ENCODE measurements at regions not wholly inside any gene's neighbourhood (a gene's known extent, or its start where the extent isn't known, plus 50 kb on each side); places are given as distances from the start of the nearest gene placed in this dataset.

DNA sequence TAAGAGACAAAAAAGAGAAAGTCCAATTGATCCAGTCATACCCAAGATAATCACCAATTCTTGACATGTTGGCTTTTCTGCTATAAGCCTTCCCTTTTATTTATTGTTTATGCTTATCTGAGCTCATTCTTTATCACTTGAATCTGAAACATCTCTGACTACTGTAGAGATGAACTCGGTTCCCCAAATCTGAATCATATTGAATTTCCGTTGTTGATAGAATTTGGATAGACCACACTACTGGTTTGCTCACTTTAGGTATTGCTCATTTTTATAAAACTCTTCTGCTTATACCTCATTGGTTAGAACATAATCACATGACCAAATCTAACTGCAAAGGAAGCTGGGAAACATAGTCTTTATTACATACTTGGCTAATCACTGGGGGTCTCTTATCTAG, 236.9 kb downstream of the TRIB2 start:
- H3K27ac Mint-ChIP-seq: no peak overlapping the region
- intact Hi-C loops (cut with DNase I, micrococcal nuclease): loop anchor here in 1 of 2 experiments (5.0 kb wide), 1 partner anchor 1121 kb away; no protein-coding TSS in a partner anchor
- DNase-seq (no peak), ATAC-seq (peak; percentile 10)
- no peak overlapping the region for H3K4me3 Mint-ChIP-seq
- ChIA-PET POLR2A (no interaction called here), CTCF (interaction anchor here (0.7 to 1.0 kb wide), 5 partner anchors 14 to 54 kb away, joined by 3 to 4 read pairs (median 3); no protein-coding TSS in a partner anchor)
- no peaks in the 10 kb centered on the region for H3K36me3 Mint-ChIP-seq (ENCODE audit: low read depth)
- peaks cover 11% of the 10 kb centered on the region for H3K27me3 Mint-ChIP-seq
- peaks cover 10% of the 10 kb centered on the region for H3K4me1 Mint-ChIP-seq
- H3K9me3 Mint-ChIP-seq (ENCODE audit: low read depth): no peaks in the 10 kb centered on the region

DNA sequence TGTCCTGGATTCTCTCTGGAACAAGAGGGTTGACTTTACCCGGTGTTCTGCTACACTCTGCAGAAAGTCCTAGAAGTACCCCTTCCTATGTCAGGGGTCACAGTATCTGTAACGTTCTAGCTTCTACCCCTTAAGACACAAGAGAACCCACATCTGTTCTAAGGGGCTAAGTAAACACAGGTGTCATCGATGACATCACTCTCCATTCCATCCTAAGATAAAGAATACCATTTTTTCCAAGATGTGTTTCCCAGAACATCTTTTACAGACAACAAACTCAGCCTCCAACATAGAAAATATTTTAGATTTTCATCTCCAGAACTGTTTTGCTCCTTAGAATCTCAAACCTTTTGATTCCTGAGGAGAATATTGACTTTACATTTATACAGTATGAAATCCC, 239.1 kb downstream of the TRIB2 start:
- CTCF ChIA-PET: interaction anchor here (0.7 kb wide), 1 partner anchor 11 kb away, joined by 5 read pairs; no protein-coding TSS in a partner anchor

DNA sequence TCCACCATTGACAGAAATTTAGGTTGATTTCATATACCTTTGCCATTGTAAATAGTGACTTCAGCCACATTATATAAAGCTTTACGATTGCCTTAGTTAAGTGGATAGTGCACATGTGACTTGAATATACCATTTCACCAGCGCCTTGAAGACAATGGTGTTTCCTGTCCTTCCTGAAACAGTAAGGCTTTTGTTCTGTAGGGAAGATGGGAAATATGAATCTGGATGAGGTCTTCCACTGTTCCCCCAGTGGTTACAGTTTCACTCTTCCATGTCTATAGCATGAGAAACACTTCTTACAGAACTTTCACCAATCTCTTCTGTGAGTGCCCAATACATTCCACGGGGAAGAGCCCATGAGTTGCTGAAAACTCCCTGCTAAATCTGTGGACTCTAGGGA, 240.5 kb downstream of the TRIB2 start:
- H3K27ac Mint-ChIP-seq: no peak overlapping the region
- ChIA-PET POLR2A (no interaction called here), CTCF (no interaction called here)
- DNase-seq: no peak
- intact Hi-C loops (cut with DNase I, micrococcal nuclease): no loop called here
- ATAC-seq: no peak
- H3K4me3 Mint-ChIP-seq: no peak overlapping the region
- no peaks in the 10 kb centered on the region for H3K36me3 Mint-ChIP-seq (ENCODE audit: low read depth)
- H3K9me3 Mint-ChIP-seq (ENCODE audit: low read depth): peaks cover 5% of the 10 kb centered on the region
- peaks cover 15% of the 10 kb centered on the region for H3K27me3 Mint-ChIP-seq
- no peaks in the 10 kb centered on the region for H3K4me1 Mint-ChIP-seq

More for the DNA sequence above, 239.1 kb downstream of the TRIB2 start:
- H3K27ac Mint-ChIP-seq: no peak overlapping the region
- H3K27me3 Mint-ChIP-seq: peaks cover 17% of the 10 kb centered on the region
- peaks cover 5% of the 10 kb centered on the region for H3K9me3 Mint-ChIP-seq (ENCODE audit: low read depth)
- POLR2A ChIA-PET: no interaction called here
- H3K4me3 Mint-ChIP-seq: no peak overlapping the region
- no peak for DNase-seq
- H3K4me1 Mint-ChIP-seq: peaks cover 2% of the 10 kb centered on the region
- no peaks in the 10 kb centered on the region for H3K36me3 Mint-ChIP-seq (ENCODE audit: low read depth)
- ATAC-seq: no peak
- intact Hi-C loops (cut with DNase I, micrococcal nuclease): no loop called here

DNA sequence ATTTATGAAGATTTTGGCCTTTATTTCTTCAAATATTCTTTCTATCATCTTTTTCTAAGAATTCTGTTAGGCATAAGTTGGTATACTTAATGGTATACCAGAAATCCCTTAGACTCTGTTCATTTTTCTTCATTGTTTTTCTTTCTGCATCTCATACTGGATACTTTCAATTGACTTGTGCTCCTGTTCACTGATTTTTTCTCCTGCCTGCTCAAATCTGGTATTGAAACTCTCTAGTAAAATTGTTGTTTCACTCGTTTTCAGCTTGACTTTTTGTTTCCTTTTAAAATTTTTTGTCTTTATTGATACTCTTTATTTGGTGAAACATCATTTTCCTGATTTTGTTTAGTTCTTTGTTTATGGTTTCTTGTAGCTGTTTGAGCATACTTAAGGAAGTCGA, 243.2 kb downstream of the TRIB2 start:
- intact Hi-C loops (cut with DNase I, micrococcal nuclease): no loop called here
- peaks cover under 1% of the 10 kb centered on the region for H3K4me1 Mint-ChIP-seq
- no peak overlapping the region for H3K4me3 Mint-ChIP-seq
- ChIA-PET CTCF (interaction anchor here (0.7 kb wide), 1 partner anchor 1038 kb away, joined by 3 read pairs; no protein-coding TSS in a partner anchor), POLR2A (no interaction called here)
- no peaks in the 10 kb centered on the region for H3K36me3 Mint-ChIP-seq (ENCODE audit: low read depth)
- peaks cover 5% of the 10 kb centered on the region for H3K9me3 Mint-ChIP-seq (ENCODE audit: low read depth)
- H3K27ac Mint-ChIP-seq: no peak overlapping the region
- H3K27me3 Mint-ChIP-seq: peaks cover 12% of the 10 kb centered on the region
- no peak for ATAC-seq
- DNase-seq: no peak

DNA sequence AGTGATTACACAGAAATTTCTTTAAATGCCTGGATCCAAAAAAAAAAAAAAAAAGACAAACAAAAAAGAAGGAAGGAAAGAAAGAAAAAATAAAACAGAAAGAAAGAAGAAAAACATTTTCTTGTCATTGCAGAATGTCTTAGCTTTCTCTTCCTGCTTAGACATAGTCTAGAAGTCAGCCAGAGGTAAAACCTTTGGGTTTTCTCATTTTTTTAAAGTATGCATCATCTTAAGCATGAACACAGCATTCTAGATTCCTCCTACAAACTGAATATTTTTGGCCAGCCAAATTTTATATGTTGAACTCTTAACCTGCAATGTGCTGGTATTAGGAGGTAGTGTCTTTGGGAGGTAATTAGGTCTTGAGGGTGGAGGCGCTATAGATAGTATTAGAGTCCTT, 243.9 kb downstream of the TRIB2 start:
- DNase-seq: no peak
- no peak for ATAC-seq
- no peak overlapping the region for H3K27ac Mint-ChIP-seq
- peaks cover 8% of the 10 kb centered on the region for H3K4me1 Mint-ChIP-seq
- CTCF ChIA-PET: interaction anchor here (0.6 kb wide), 1 partner anchor 46 kb away, joined by 3 read pairs; no protein-coding TSS in a partner anchor
- H3K27me3 Mint-ChIP-seq: peaks cover 12% of the 10 kb centered on the region
- peaks cover 5% of the 10 kb centered on the region for H3K9me3 Mint-ChIP-seq (ENCODE audit: low read depth)
- H3K36me3 Mint-ChIP-seq (ENCODE audit: low read depth): no peaks in the 10 kb centered on the region
- POLR2A ChIA-PET: no interaction called here
- no peak overlapping the region for H3K4me3 Mint-ChIP-seq
- intact Hi-C loops (cut with DNase I, micrococcal nuclease): no loop called here

DNA sequence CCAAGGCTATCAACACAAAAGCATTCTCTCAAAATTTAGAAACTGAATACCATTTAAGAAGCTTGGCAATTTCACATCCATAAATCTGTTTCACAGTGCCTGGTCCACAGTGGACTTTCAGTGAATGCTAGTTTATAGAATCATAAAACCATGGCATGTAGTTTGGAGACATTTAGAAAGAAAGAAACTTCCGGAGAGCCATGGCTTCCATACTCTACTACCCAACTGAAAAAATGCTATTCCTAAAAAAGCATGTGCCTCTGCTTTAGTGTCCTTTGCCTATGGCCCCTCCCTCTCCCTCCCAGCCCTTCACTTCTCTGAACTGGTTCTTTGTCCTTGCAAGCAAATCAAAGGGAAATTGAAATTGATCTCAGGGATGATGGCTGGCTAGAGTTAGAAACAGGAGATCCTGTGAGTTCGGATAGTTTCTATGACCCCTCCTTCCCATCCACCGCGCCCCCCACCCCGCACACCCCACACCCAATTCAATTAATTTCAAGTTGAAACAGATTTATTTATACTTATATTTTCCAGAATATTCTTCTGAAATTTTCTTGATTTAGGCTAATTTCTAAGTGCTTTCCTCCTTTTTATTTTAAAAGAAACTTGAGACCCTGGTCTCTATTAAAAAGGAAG, 248.3 kb downstream of the TRIB2 start:
- POLR2A ChIA-PET: no interaction called here
- ATAC-seq (no peak), DNase-seq (no peak)
- H3K27ac Mint-ChIP-seq: no peak overlapping the region
- peaks cover 13% of the 10 kb centered on the region for H3K27me3 Mint-ChIP-seq
- H3K9me3 Mint-ChIP-seq (ENCODE audit: low read depth): no peaks in the 10 kb centered on the region
- no peak overlapping the region for H3K4me3 Mint-ChIP-seq
- H3K4me1 Mint-ChIP-seq: peaks cover 15% of the 10 kb centered on the region
- intact Hi-C loops (cut with DNase I, micrococcal nuclease): no loop called here
- CTCF ChIA-PET: interaction anchor here (0.5 to 1.1 kb wide), 2 partner anchors 42 to 1100 kb away, joined by 4 read pairs; no protein-coding TSS in a partner anchor
- H3K36me3 Mint-ChIP-seq (ENCODE audit: low read depth): no peaks in the 10 kb centered on the region

DNA sequence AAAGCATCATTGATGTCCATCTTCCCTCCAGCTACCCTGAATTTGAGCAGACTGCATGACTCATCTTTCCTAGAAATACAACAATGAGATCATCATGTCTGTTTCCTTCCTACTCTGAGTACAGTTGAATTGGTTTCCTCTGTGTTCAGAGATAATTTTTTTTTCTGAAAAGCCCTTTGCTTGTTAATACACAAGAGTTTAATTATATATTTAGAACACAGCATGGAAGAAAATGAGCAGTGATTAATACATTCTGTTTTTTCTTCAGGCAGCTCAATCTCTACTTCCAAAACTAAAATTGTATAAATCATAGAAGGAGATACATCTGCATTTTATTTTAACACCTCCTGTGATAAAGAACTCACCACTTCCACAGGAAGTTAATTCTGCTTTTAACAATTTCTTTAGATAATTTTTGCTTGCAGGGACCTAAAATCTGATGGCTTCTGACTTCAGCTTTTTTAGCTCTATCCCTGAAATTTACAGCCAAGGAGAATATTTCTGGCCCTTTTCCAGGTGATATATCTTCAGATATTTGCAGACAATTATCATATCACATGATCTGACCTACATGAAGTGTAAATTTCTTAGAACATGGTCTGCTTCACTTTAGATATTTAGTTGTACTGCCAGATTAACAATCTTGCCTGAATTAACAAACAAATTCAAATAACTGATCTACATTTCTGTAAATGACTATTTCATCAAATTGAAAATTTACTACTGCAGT, 249.0 kb downstream of the TRIB2 start:
- H3K4me3 Mint-ChIP-seq: no peak overlapping the region
- ATAC-seq (peak; percentile 90), DNase-seq (no peak)
- POLR2A ChIA-PET: no interaction called here
- H3K27me3 Mint-ChIP-seq: peaks cover 11% of the 10 kb centered on the region
- H3K9me3 Mint-ChIP-seq (ENCODE audit: low read depth): no peaks in the 10 kb centered on the region
- H3K36me3 Mint-ChIP-seq (ENCODE audit: low read depth): no peaks in the 10 kb centered on the region
- H3K27ac Mint-ChIP-seq: no peak overlapping the region
- CTCF ChIA-PET: interaction anchor here (0.5 to 1.1 kb wide), 2 partner anchors 42 to 1101 kb away, joined by 4 read pairs; no protein-coding TSS in a partner anchor
- peaks cover 15% of the 10 kb centered on the region for H3K4me1 Mint-ChIP-seq
- intact Hi-C loops (cut with DNase I, micrococcal nuclease): no loop called here

DNA sequence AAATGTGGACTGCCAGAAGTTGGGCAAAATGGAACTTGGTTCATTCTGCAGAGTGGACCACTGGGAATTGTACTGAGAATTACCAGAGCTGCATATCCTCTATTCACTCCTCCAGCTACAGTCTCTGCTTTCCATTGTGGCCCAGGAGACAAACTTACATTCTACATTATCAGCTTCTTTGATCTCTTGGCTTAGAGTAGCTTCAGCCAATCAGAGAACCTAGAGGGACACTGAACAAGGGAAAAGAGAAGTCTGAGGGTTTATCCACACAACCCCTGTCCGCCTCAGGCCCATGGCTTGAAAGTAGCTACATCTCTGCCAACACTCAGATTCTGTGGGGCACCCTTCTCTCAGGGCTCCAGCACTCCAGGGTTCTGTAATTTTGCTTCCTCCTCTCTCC, 251.1 kb downstream of the TRIB2 start:
- ChIA-PET POLR2A (no interaction called here), CTCF (interaction anchor here (0.6 to 1.6 kb wide), 7 partner anchors 9 to 1067 kb away, joined by 3 to 6 read pairs (median 3); no protein-coding TSS in a partner anchor)
- no peak overlapping the region for H3K27ac Mint-ChIP-seq
- H3K4me3 Mint-ChIP-seq: no peak overlapping the region
- H3K36me3 Mint-ChIP-seq (ENCODE audit: low read depth): no peaks in the 10 kb centered on the region
- peaks cover 8% of the 10 kb centered on the region for H3K27me3 Mint-ChIP-seq
- peaks cover 15% of the 10 kb centered on the region for H3K4me1 Mint-ChIP-seq
- H3K9me3 Mint-ChIP-seq (ENCODE audit: low read depth): peaks cover 2% of the 10 kb centered on the region
- DNase-seq (no peak), ATAC-seq (no peak)
- intact Hi-C loops (cut with DNase I, micrococcal nuclease): no loop called here

DNA sequence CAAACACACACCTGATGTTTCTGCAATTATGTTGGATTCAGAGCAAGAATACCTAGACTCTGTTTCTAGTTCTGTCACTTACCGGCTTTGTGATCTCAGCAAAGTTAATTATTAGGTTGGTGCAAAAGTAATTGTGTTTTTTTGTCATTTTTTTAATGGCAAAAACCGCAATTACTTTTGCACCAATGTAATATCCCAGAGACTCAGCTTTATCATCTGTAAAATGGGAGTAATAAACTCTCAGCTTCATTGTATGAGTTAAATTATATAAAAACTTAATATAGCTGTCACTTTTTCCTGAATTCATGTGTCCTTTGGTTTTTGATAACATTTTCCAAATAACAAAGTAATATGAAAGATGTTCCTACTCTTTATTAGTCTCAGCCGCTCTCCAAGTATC, 251.7 kb downstream of the TRIB2 start:
- CTCF ChIA-PET: interaction anchor here (0.6 to 1.1 kb wide), 3 partner anchors 12 to 40 kb away, joined by 3 to 4 read pairs (median 3); no protein-coding TSS in a partner anchor
- ATAC-seq (no peak), DNase-seq (no peak)
- POLR2A ChIA-PET: no interaction called here
- Mint-ChIP-seq H3K27me3 (peaks cover 8% of the 10 kb centered on the region), H3K4me3 (no peak overlapping the region), H3K9me3 (ENCODE audit: low read depth) (peaks cover 2% of the 10 kb centered on the region), H3K36me3 (ENCODE audit: low read depth) (no peaks in the 10 kb centered on the region), H3K4me1 (peaks cover 15% of the 10 kb centered on the region), H3K27ac (no peak overlapping the region)
- intact Hi-C loops (cut with DNase I, micrococcal nuclease): no loop called here

DNA sequence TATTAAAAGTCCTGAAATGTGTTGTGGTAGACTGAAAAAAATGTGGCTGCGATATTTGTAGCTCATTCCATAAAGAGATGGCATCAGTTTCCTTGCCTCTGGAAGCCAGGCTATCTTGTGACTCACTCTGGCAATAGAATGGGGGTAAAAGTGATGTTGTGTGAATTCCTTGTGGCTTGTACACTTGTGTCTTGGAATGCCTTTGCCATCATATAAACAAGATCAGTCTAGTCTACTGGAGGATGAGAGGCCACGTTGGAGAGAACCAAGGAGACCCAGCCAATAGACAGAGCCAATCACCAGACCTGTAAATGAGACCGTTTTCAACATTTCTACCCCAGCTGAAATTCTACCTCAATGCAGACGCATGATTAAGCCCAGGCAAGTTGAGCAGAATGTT, 254.1 kb downstream of the TRIB2 start:
- POLR2A ChIA-PET: no interaction called here
- intact Hi-C loops (cut with DNase I, micrococcal nuclease): no loop called here
- Mint-ChIP-seq H3K4me1 (peaks cover 5% of the 10 kb centered on the region), H3K27ac (no peak overlapping the region), H3K4me3 (no peak overlapping the region), H3K9me3 (ENCODE audit: low read depth) (peaks cover 6% of the 10 kb centered on the region), H3K27me3 (peaks cover 11% of the 10 kb centered on the region), H3K36me3 (ENCODE audit: low read depth) (no peaks in the 10 kb centered on the region)
- no peak for DNase-seq
- CTCF ChIA-PET: interaction anchor here (1.3 kb wide), 1 partner anchor 13 kb away, joined by 4 read pairs; no protein-coding TSS in a partner anchor
- ATAC-seq: no peak

DNA sequence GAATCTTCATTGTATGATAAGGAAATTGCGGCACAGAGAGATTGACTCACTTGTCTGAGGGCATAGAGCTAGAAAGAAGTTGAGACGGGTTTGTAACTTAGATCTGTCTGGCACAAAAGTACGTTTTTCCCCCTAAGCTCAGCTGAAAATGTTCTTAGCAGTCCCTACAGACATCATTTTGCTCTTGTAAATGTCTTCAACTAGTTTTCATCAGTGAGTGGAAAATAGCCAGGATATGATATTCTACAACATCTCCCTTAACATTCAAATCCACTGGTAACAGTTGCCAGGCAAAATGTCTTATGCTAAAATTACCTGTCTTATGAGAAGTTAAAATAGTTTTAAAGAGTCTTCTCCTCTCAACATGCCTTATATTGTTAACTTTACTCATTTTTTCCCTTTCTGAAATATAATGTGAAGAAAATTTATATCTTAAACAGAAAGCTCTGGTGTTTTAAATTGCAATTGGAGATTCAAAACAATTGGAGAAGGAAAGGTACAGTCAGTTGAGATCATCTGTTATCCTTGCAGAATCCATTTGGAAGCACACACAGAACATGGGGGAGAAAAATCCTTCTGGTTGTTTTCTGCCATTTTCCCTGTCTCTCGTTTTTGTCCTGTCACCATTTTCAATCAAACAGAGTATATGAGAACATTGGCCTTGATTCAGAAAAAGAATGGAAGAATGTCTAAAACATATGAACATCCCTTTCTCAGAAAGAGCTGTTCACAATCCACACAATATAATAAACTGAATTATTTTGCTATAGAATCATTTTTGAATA, 255.0 kb downstream of the TRIB2 start:
- intact Hi-C loops (cut with DNase I, micrococcal nuclease): no loop called here
- Mint-ChIP-seq H3K4me1 (no peaks in the 10 kb centered on the region), H3K27ac (no peak overlapping the region), H3K4me3 (no peak overlapping the region), H3K9me3 (ENCODE audit: low read depth) (peaks cover 6% of the 10 kb centered on the region), H3K27me3 (peaks cover 11% of the 10 kb centered on the region), H3K36me3 (ENCODE audit: low read depth) (no peaks in the 10 kb centered on the region)
- POLR2A ChIA-PET: no interaction called here
- DNase-seq (no peak), ATAC-seq (no peak)
- CTCF ChIA-PET: interaction anchor here (0.6 kb wide), 1 partner anchor 13 kb away, joined by 3 read pairs; no protein-coding TSS in a partner anchor
